ENCODE measurements at regions not wholly inside any gene's neighbourhood (a gene's known extent, or its start where the extent isn't known, plus 50 kb on each side); places are given as distances from the start of the nearest gene placed in this dataset.
A peak's percentile ranks its signal among the peaks of the same experiment; 100 is the strongest.
"Not testable (repeated sequence)": the region's sequence is repeated elsewhere in the genome, so short reads cannot be mapped to it uniquely, and the experiment has no call there.

DNA sequence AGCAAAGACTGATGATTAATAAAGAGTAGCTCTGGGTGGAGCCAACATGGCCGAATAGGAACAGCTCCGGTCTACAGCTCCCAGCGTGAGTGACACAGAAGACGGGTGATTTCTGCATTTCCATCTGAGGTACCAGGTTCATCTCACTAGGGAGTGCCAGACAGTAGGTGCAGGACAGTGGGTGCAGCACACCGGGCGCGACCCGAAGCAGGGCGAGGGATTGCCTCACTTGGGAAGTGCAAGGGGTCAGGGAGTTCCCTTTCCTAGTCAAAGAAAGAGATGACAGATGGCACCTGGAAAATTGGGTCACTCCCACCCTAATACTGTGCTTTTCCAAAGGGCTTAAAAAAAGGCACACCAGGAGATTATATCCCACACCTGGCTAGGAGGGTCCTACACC is 533.4 kb upstream of the LRATD1 start:
- DNase-seq: not testable (repeated sequence)

DNA sequence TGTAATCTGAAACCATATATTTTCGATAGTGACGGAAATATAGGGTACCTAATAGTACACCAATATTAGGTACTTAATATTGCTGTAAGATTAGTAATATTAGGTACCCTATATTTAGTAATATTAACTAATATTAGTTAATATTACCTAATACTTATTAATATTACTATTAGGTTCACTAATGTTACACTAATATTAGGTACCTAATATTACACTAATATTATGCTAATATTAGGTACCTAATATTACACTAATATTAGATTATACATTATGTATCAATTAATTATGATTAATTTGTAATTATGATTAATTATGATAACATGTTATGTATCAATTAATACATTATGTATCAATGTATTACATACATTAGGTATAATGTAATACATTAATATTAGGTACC is 518.2 kb upstream of the LRATD1 start:
- DNase-seq: no peak

DNA sequence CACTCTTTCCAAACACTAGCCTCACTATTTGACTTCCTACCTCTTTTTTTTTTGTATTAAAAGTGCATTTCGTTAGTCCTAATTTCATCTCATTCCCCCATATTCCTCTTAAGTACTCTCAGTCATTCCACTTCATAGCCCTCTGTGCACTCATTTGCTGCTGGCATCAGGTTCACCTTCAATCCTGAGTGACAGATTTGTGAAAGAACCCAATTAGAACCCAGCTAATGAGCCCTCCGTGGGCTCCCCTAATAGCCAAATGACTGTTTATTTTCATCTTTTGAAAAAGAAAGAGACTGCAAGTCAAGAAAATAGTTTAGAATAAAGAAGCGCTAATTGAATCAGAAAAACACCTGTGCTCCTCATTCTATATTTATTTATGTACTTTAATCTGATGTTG is 512.1 kb upstream of the LRATD1 start:
- DNase-seq: no peak

GRCh38 chr2:14123436-14124103 is 508.9 kb upstream of the LRATD1 start:
- DNase-seq: no peak

GRCh38 chr2:14125624-14126293 is 506.8 kb upstream of the LRATD1 start:
- no peak for DNase-seq

DNA sequence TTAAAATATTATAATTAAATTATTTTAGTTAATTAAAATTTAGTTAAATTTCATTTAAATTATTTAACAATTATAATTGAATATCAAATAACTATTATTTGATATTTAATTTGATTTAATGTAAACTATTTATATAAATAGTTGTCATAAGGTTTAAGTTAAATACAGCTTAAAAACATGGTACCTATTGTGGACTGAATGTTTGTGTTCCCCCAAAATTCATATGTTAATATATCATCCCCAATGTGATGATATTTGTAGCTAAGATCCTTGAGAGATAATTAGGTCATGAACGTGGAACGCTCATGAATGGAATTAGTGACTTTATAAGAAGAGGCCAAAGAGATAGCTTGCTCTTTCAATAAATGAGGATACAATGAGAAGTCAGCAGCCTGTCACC is 505.7 kb upstream of the LRATD1 start:
- no peak for DNase-seq

DNA sequence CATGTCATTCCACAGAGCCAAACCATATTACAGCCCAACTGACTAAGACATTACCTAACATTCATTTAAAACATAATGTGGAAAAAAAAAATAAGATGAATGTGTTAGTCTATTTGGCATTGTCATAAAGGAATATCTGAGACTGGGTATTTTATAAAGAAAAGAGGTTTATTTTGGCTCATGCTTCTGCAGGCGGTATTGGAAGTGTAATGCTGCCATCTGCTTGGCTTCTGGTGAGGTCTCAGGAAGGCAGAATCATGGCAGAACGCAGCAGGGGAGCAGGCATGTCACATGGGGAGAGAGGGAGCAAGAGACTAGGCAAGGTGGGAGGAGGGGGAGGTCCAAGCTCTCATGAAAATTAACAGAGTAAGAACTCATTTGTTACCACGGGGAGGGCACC is 504.8 kb upstream of the LRATD1 start:
- DNase-seq: no peak

DNA sequence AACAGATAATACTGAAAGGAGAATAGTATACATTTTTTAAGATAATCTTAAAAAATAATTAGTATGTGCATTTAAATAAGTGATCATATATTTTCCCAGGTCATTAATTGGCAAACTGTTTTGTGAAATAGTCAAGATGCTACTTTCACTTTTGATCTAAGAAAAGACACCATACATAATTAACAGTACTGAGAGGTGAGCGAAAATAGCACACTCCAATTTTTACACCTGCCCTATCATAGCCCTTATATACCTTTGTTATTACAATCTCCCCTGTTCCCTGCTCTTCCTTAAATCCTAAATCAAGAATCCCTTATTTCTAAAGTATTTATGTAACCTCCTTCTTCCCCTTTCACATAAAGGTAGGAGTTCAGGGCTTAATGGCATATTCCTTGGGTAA is 500.1 kb upstream of the LRATD1 start:
- no peak for DNase-seq

GRCh38 chr2:14134771-14135170 is 497.7 kb upstream of the LRATD1 start:
- no peak for DNase-seq

DNA sequence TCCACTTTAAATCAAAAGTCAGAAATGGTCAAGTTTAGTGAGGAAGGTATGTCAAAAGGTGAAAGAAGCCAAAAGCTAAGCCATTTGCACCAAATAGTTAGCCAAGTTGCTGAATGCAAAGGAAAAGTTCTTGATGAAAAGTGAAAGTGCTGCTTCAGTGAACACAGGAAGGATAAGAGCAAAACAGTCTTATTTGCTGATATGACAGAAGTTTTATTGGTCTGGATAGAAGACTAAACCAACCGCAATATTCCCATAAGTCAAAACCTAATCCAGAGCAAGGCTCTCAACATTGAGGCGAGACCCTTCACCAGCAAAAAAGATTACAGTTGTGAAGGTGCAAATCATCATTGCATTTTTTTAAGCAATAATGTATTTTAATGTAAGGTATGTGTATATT is 496.5 kb upstream of the LRATD1 start:
- no peak for DNase-seq

DNA sequence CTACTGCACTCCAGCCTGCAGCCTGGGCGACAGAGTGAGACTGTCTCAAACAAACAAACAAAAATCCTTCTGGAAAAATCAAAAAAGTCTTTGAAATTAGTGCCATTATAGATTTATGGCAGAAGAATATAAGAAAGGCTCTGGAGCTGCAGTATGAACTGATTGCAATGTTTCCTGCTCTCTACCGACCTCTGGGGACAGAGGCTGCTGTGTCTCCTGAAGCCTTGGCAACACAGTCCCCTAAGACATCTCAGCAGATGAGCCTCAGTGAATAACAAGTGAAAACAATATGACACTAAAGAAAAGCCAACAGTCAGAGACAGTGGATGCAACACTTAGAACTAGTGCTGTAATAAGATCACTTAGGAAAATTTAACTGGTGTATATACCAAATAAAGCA is 494.9 kb upstream of the LRATD1 start:
- DNase-seq: no peak

GRCh38 chr2:14140009-14140550 is 492.4 kb upstream of the LRATD1 start:
- DNase-seq: no peak

DNA sequence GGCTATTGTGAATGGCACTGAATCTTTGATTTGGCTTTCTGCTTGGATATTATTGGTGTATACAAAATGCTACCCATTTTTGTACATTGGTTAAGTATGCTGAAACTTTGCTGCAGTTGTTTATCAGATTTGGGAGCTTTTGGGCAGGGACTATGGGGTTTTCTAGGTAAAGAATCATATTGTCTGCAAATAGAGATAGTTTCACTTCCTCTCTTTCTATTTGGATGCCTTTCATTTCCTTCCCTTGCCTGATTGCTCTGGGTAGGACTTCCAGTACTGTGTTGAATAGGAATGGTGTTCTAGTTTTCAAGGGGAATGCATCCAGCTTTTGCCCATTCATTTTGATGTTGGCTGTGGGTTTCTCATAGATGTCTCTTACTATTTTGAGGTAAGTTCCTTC is 489.1 kb upstream of the LRATD1 start:
- no peak for DNase-seq

- DNase-seq: peak; percentile 15
Observed at GRCh38 chr2:14148216-14148615, 484.3 kb upstream of the LRATD1 start.

GRCh38 chr2:14157816-14158215 is 474.7 kb upstream of the LRATD1 start:
- DNase-seq: no peak

DNA sequence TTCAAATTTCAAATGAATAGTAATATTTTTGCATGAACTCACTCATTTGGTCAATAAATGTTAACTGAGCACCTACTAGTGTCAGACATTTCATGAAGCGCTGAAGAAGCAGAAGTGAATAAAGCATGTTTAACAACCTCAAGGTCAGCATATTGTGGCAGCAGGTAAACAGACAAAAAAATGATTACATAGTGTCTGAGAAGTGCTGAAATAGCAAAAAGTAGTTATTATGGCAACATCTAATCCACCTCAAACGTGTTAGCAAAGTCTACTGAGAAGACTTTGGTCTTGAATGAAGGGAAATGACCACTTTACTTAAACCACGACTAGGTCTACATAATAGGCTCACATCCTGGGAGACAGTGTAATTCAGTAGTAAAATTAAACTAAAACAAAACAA is 452.2 kb upstream of the LRATD1 start:
- DNase-seq: no peak

DNA sequence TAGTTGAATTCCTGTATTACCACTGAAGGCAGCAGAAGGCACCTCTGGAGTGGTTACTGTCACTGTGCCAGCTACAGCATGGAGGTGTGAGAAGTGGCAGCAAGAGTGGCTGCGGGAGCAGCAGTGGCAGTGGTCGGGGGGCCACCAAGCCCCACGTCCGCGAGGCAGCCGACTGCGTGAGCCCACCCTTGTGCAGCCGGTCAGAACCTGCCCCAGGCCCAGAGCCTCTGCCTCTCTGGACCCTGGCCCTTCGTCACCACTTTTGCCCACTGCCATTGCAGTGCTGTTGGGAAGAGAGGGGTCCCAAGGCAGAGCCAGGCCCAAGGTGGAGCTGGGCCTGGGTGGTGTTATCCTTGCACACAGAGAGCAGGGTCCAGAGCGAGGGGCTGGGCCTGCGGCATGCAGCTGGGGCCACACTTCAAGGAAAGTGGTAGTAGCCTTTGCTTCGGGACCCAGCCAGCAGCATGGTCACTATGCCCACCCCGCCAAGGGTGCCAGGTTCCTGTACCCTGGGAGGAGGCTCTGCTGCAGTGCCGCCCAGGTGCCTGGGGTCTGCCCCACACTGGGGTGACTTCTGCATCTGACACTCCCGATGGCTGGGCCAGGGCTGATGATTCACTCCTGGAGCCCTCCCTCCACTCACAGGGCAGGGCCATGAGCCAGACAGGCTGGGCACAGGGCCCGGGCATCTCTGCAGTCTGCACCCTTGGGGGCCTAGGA is 450.1 kb upstream of the LRATD1 start:
- DNase-seq: no peak

DNA sequence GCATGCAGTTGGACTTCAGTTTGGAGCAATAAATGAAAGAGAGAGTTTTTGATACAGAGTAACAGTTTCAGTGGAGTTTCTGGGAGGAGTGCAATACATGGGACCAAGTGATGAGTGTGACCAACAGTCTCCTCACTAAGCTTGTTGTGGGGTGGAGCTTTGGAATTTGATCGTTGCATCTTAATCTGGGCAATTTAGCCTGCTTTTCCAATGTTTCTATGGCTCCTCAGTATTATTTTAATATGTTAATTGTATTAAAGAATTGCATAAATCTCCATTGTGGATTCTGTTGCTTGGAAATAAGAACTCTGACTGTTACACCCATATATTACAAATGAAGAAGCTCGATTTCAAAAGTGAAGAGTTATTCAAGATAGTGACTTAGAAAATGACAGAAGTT is 446.6 kb upstream of the LRATD1 start:
- DNase-seq: no peak

DNA sequence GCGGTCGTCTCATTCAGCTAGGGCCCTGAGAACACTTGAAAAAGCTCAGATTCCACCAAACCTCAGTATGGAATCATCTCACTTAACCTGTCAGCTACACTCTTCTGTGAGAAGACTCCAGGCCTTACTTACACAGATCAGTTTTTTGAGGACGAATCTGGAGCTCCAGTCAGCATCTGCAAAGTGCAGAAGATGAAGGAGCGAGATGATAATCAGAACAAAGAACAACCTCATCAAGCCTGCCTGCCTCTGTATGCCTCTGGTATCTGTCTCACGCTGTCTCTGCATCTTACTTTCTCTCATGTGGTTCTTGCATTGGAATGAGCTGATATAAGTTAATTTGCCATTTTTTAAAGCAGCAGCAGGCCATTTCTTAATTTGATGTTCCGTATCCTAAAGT is 444.1 kb upstream of the LRATD1 start:
- DNase-seq: no peak

GRCh38 chr2:14189929-14190328 is 442.6 kb upstream of the LRATD1 start:
- DNase-seq: peak; percentile 12

GRCh38 chr2:14194233-14194632 is 438.3 kb upstream of the LRATD1 start:
- no peak for DNase-seq

- DNase-seq: no peak
Observed at GRCh38 chr2:14197293-14197692, 435.2 kb upstream of the LRATD1 start.

GRCh38 chr2:14199040-14199439 is 433.5 kb upstream of the LRATD1 start:
- no peak for DNase-seq

- DNase-seq: no peak
Observed at GRCh38 chr2:14219306-14219705, 413.2 kb upstream of the LRATD1 start.

Data from fibroblast of skin of abdomen (primary cell).